ENCODE measurements at regions not wholly inside any gene's neighbourhood (a gene's known extent, or its start where the extent isn't known, plus 50 kb on each side); places are given as distances from the start of the nearest gene placed in this dataset.

DNA sequence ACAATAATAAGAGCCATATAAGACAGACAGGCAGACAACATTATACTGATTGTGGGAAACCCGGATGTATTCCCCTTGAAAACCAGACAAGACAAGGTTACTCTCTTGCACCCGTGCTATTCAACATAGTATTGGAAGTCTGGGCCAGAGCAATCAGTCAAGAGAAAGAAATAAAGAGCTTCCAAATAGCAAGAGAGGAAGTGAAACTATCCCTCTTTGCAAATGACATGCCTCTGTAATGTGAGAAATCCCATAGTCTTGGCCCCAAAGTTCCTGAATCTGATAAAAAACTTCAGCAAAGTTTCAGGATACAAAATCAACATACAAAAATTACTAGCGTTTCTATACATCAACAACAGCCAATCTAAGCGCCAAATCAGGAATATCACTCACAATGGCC, 102.1 kb downstream of the DCAF12L2 start (continued):
- TF ChIP-seq TMF1 (CRISPR knock-in tag; IDR thresholded peaks at IDR 0.05; ENCODE audit: low read depth): no peak
- TF ChIP-seq ATF1 (CRISPR knock-in tag; IDR thresholded peaks at IDR 0.05): no peak

DNA sequence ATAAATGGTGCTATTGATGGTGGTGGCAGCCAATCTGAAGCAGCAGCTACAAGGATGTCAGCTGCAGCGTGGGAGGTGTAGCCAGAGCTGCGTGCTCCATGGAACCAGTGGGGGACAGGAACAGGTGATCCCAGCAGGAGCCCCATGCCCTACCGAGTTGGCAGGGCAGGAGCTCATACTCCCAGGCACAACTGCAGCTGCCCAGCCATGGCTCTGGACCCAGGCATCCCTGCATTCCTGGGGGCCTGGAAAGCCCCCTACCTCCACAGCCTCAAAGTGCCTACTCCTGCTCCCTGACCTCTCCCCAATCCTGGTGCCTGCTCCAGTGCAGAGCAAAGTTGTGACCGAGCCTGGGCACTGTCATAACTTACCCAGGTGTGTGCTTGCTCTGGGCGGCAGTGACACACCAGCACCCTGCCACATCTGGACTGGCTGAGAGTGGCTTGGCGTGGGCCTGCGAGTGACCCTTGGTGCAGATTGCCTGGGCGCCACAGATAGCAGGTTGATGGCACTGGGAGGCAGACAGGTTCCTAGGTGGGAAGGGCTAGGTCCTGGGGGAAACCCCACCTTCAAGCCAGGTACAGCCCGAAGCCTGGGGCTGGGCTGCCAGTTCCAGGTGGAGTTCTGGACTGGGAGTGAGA, 101.1 kb downstream of the DCAF12L2 start:
- Histone ChIP-seq H3K4me1 (ENCODE audit: insufficient read depth, low read length) (no peaks in the 10 kb centered on the region), H3K4me3 (replicated peaks in 1 of 3; ENCODE audit: insufficient read depth in 1 of 3, low read depth in 2 of 3, low read length in 3 of 3) (no peak overlapping the region), H3K27ac (ENCODE audit: extremely low read length, insufficient read depth, low read length) (no peak overlapping the region), H3K9ac (ENCODE audit: insufficient read depth, low read depth, low read length) (no peak overlapping the region), H4K20me1 (ENCODE audit: insufficient read depth, low read length) (no peaks in the 10 kb centered on the region), H3K27me3 (ENCODE audit: control insufficient read depth in 1 of 2, insufficient read depth in 2 of 2, low read length in 2 of 2) (no peaks in the 10 kb centered on the region), H3K9me3 (ENCODE audit: low read length) (peaks cover 16% of the 10 kb centered on the region; the same call in 1 of the 2 replicates), H2AFZ (ENCODE audit: low read length) (no peak overlapping the region), H3K79me2 (ENCODE audit: insufficient read depth, low read length) (no peaks in the 10 kb centered on the region), H3K4me2 (ENCODE audit: low read depth, low read length) (no peak overlapping the region), H3K36me3 (replicated peaks in 1 of 2; ENCODE audit: control insufficient read depth in 1 of 2, insufficient read depth in 2 of 2, low read length in 2 of 2) (no peaks in the 10 kb centered on the region)
- no CpG with 5 or more reads among the region's 9 CpGs for WGBS (ENCODE audit: low lambda C conversion rate)
- TF ChIP-seq ZBTB7B (CRISPR knock-in tag; IDR thresholded peaks at IDR 0.05) (no peak), SP1 (IDR thresholded peaks at IDR 0.05) (no peak), SP1 (CRISPR knock-in tag; IDR thresholded peaks at IDR 0.05) (no peak), PRPF4 (IDR thresholded peaks at IDR 0.05; ENCODE audit: low read depth, low read length, poor library complexity, severe bottlenecking) (no peak), ZNF83 (CRISPR knock-in tag; IDR thresholded peaks at IDR 0.05; ENCODE audit: borderline replicate concordance) (no peak), ZBTB7A (CRISPR knock-in tag; IDR thresholded peaks at IDR 0.05) (no peak), GATAD1 (CRISPR knock-in tag; IDR thresholded peaks at IDR 0.05) (no peak), ASH2L (IDR thresholded peaks at IDR 0.05; ENCODE audit: insufficient read length, low read depth, low read length) (no peak), ZNF264 (CRISPR knock-in tag; IDR thresholded peaks at IDR 0.05) (no peak)
- ATAC-seq: no peak
- DNase-seq (ENCODE audit: low spot score): no peak
- in situ Hi-C loops (cut with HindIII; ENCODE audit: extremely low pct_ligation_motif_present, low pct_unique_long_range_greater_than_20kb) (no loop called here), intact Hi-C loops (cut with micrococcal nuclease; ENCODE audit: unreplicated experiment) (no loop called here)
- no peak for FAIRE-seq
- ChIA-PET CTCF (ENCODE audit: low intra/inter-chr PET ratio, low total read pairs) (no interaction called here), POLR2A (no interaction called here)
- BruUV-seq (replicated peaks): no TSS peak
